ENCODE measurements at regions not wholly inside any gene's neighbourhood (a gene's known extent, or its start where the extent isn't known, plus 50 kb on each side); places are given as distances from the start of the nearest gene placed in this dataset.

GRCh38 chr9:80285326-80285725 is 713.6 kb downstream of the TLE4 start:
- TF ChIP-seq PBX2 (CRISPR knock-in tag; IDR thresholded peaks at IDR 0.05; ENCODE audit: low read depth) (no peak), PBX2 (tag; conservative IDR thresholded peaks at IDR 0.05; ENCODE audit: low read depth) (no peak), CTCF (IDR thresholded peaks at IDR 0.05 in 2 of 3, conservative IDR thresholded peaks at IDR 0.05 in 1 of 3; ENCODE audit: insufficient read depth in 2 of 3, low read depth in 1 of 3, low read length in 3 of 3) (no peak), MAFG (tag; conservative IDR thresholded peaks at IDR 0.05) (no peak), EP300 (IDR thresholded peaks at IDR 0.05; ENCODE audit: low read length) (no peak), RCOR1 (IDR thresholded peaks at IDR 0.05; ENCODE audit: borderline replicate concordance in 1 of 2, low read depth in 2 of 2, low read length in 2 of 2) (no peak), REST (IDR thresholded peaks at IDR 0.05; ENCODE audit: borderline replicate concordance) (no peak), REST (CRISPR knock-in tag; IDR thresholded peaks at IDR 0.05; ENCODE audit: low read depth) (no peak), ZFP30 (CRISPR knock-in tag; IDR thresholded peaks at IDR 0.05; ENCODE audit: borderline replicate concordance) (no peak), HDAC1 (IDR thresholded peaks at IDR 0.05) (no peak), NCOA6 (IDR thresholded peaks at IDR 0.05) (no peak), MXD1 (CRISPR knock-in tag; IDR thresholded peaks at IDR 0.05; ENCODE audit: borderline replicate concordance, poor library complexity, severe bottlenecking) (no peak), EZH2 (IDR thresholded peaks at IDR 0.05; ENCODE audit: borderline replicate concordance, low read depth, low read length) (no peak), HCFC1 (IDR thresholded peaks at IDR 0.05; ENCODE audit: low read depth, low read length) (no peak), CHD2 (IDR thresholded peaks at IDR 0.05; ENCODE audit: low read depth, low read length) (no peak), FOXA1 (IDR thresholded peaks at IDR 0.05; ENCODE audit: borderline replicate concordance) (no peak)
